HepG2 (cell line): ENCODE measurements at regions not wholly inside any gene's neighbourhood (a gene's known extent, or its start where the extent isn't known, plus 50 kb on each side); places are given as distances from the start of the nearest gene placed in this dataset.

Experiments used
- HMGXB4 ChIP-seq, 2 experiments: sonication (generic) in 1 of 2; formaldehyde crosslinking in 1 of 2; IDR thresholded peaks; 2 replicates each; pipeline versions ENCODE4 v1.4.0 to v1.6.1; 2018 to 2020; ENCODE audit warnings: missing genetic modification reagents in 2 of 2, borderline replicate concordance in 1 of 2, low read depth in 1 of 2, mild to moderate bottlenecking in 1 of 2, missing biosample characterization in 1 of 2
- IKZF1 ChIP-seq: fragments of 450-650 bp; IDR thresholded peaks from 2 replicates; pipeline ENCODE4 v1.7.1; 2016
- PCBP1 ChIP-seq: fragments of 200-400 bp; formaldehyde crosslinking; IDR thresholded peaks from 2 replicates; pipeline ENCODE4 v1.6.1; 2017; ENCODE audit warnings: mild to moderate bottlenecking, low read depth, low read length, borderline replicate concordance

DNA sequence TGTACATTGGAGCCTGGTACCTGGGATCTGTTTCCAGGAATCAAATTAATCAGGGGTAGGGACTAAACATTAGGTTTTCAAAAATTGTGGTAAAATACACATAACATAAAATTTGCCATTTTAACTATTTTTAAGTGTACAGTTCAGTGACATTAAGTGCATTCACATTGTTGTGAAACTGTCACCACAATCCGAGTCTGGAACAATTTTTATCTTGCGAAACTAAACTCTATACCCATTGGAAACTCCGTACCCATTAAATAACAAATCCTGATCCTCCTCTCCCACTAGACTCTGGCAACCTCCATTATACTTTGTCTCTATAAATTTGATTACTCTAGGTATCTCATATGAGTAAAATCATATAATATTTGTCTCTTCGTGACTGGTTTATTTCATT, 486.2 kb downstream of the GADD45G start:
- TF ChIP-seq PCBP1 (no peak), HMGXB4 (CRISPR knock-in tag; IDR thresholded peaks at IDR 0.05; ENCODE audit: borderline replicate concordance in 1 of 2, low read depth in 1 of 2) (no peak), IKZF1 (no peak)
